Hepatocyte (in vitro differentiated cells): ENCODE measurements at regions not wholly inside any gene's neighbourhood (a gene's known extent, or its start where the extent isn't known, plus 50 kb on each side); places are given as distances from the start of the nearest gene placed in this dataset.

Source experiments
- DNase-seq: peaks from one replicate; pipeline ENCODE4 v3.0.0-alpha.2; 2016; ENCODE audit warnings: low spot score
- H2AFZ ChIP-seq: fragments of 200-600 bp; sonication (generic); 2 replicates; pipeline ENCODE4 v1.6.0; 2016; ENCODE audit warnings: antibody characterized with exemption, mild to moderate bottlenecking
- H3K27ac ChIP-seq: fragments of 200-600 bp; sonication (generic); 2 replicates; pipeline ENCODE4 v1.5.1; 2016; ENCODE audit warnings: mild to moderate bottlenecking
- H3K27me3 ChIP-seq: fragments of 200-600 bp; sonication (generic); 2 replicates; pipeline ENCODE4 v1.6.1; 2016
- H3K36me3 ChIP-seq: fragments of 200-600 bp; sonication (generic); replicated peaks from 2 replicates; pipeline ENCODE4 v1.5.1; 2016; ENCODE audit warnings: low read depth; ENCODE audit not compliant: insufficient read depth
- H3K4me1 ChIP-seq: fragments of 200-600 bp; sonication (generic); 2 replicates; pipeline ENCODE4 v1.5.1; 2016; ENCODE audit warnings: mild to moderate bottlenecking, moderate library complexity; ENCODE audit not compliant: insufficient read depth
- H3K4me2 ChIP-seq: fragments of 200-600 bp; sonication (generic); 2 replicates; pipeline ENCODE4 v1.6.0; 2016
- H3K4me3 ChIP-seq: fragments of 200-600 bp; sonication (generic); 2 replicates; pipeline ENCODE4 v1.5.1; 2016; ENCODE audit warnings: mild to moderate bottlenecking
- H3K79me2 ChIP-seq: fragments of 200-600 bp; sonication (generic); 2 replicates; pipeline ENCODE4 v1.6.0; 2017; ENCODE audit warnings: mild to moderate bottlenecking
- H3K9me2 ChIP-seq: fragments of 200-600 bp; sonication (generic); replicated peaks from 2 replicates; pipeline ENCODE4 v1.6.0; 2017; ENCODE audit warnings: mild to moderate bottlenecking; ENCODE audit not compliant: insufficient read depth
- H3K9me3 ChIP-seq: fragments of 200-600 bp; sonication (generic); 2 replicates; pipeline ENCODE4 v1.5.1; 2016; ENCODE audit warnings: low read depth, mild to moderate bottlenecking
- H4K20me1 ChIP-seq: fragments of 200-600 bp; sonication (generic); 2 replicates; pipeline ENCODE4 v1.6.0; 2016; ENCODE audit warnings: mild to moderate bottlenecking; ENCODE audit not compliant: insufficient read depth, poor library complexity, severe bottlenecking
- EZH2 ChIP-seq: fragments of 200-600 bp; sonication (generic); IDR thresholded peaks from 2 replicates; pipeline ENCODE4 v1.6.1; 2016; ENCODE audit warnings: antibody characterized with exemption, mild to moderate bottlenecking, borderline replicate concordance
- EZH2phosphoT487 ChIP-seq: fragments of 200-600 bp; sonication (generic); IDR thresholded peaks from one replicate; pipeline ENCODE4 v1.6.1; 2018; ENCODE audit warnings: antibody characterized with exemption, mild to moderate bottlenecking, low read depth, moderate library complexity; ENCODE audit not compliant: unreplicated experiment, severe bottlenecking
- WGBS: methylation state at CpG from one replicate; pipeline ENCODE4 v1.1.6; 2016; ENCODE audit warnings: low lambda C conversion rate; ENCODE audit errors: missing lambda C conversion rate; 5-methylcytosine and 5-hydroxymethylcytosine counted together
- TF ChIP-seq, protein P1 (sequence below): fragments of 200-600 bp; sonication (generic); IDR thresholded peaks from 2 replicates; pipeline ENCODE4 v1.5.1; 2016; ENCODE audit warnings: antibody characterized with exemption, mild to moderate bottlenecking; ENCODE audit not compliant: poor library complexity

DNA sequence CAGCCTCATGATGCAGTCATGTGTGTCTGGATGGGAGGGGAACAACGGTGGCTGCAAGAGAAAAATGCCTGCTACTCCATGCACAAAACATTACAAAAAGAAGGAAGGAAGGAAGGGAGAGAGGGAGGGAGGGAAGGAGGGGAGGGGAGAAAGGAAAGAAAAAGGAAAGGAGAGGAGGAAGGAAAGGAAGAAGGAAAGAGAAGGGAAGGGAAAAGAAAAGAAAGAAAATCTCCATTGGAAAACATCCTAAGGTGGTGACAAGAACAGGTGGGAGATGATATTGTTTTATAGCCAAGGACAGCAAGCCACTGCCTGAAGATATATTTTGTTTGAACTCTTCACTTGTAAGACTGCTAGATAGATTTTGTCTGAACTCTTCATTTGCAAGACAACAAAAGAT is 171.8 kb upstream of the EGLN3 start:
- H4K20me1 ChIP-seq: no peaks in the 10 kb centered on the region
- H2AFZ ChIP-seq: no peak overlapping the region
- WGBS: 44% methylated on average over 1 of the region's 1 CpG
- no peaks in the 10 kb centered on the region for H3K79me2 ChIP-seq
- TF ChIP-seq EZH2phosphoT487 (no peak), EZH2 (no peak)
- TF ChIP-seq, protein P1, sequence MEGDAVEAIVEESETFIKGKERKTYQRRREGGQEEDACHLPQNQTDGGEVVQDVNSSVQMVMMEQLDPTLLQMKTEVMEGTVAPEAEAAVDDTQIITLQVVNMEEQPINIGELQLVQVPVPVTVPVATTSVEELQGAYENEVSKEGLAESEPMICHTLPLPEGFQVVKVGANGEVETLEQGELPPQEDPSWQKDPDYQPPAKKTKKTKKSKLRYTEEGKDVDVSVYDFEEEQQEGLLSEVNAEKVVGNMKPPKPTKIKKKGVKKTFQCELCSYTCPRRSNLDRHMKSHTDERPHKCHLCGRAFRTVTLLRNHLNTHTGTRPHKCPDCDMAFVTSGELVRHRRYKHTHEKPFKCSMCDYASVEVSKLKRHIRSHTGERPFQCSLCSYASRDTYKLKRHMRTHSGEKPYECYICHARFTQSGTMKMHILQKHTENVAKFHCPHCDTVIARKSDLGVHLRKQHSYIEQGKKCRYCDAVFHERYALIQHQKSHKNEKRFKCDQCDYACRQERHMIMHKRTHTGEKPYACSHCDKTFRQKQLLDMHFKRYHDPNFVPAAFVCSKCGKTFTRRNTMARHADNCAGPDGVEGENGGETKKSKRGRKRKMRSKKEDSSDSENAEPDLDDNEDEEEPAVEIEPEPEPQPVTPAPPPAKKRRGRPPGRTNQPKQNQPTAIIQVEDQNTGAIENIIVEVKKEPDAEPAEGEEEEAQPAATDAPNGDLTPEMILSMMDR: no peak
- no peak for DNase-seq
- no peaks in the 10 kb centered on the region for H3K27me3 ChIP-seq
- no peak overlapping the region for H3K4me2 ChIP-seq
- H3K4me3 ChIP-seq: no peak overlapping the region
- no peaks in the 10 kb centered on the region for H3K9me2 ChIP-seq
- H3K36me3 ChIP-seq: no peaks in the 10 kb centered on the region
- no peaks in the 10 kb centered on the region for H3K4me1 ChIP-seq
- no peaks in the 10 kb centered on the region for H3K9me3 ChIP-seq
- H3K27ac ChIP-seq: no peak overlapping the region

DNA sequence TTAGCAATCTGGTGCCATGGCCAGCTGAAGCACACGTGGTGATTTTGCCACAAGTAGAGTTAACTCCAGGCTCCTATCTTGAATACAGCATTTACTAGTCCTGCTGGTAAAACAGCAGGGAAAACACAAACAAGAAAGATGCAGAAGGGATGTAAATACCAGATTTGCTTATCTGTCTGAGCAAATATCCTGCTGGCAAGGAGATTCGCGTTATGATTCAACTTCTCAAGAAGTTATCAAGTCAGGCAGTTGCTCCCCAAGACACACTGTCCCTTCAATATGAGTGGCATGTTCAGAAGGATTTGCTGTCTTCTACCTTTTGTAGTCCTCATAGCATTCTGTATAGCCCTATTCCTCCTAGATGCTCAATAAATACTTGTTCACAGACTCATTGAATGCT is 171.2 kb upstream of the EGLN3 start:
- Histone ChIP-seq H3K9me3 (no peaks in the 10 kb centered on the region), H3K4me3 (no peak overlapping the region), H3K27ac (no peak overlapping the region), H3K4me2 (no peak overlapping the region), H3K27me3 (no peaks in the 10 kb centered on the region), H3K79me2 (no peaks in the 10 kb centered on the region), H3K4me1 (no peaks in the 10 kb centered on the region), H2AFZ (no peak overlapping the region), H3K9me2 (no peaks in the 10 kb centered on the region), H3K36me3 (no peaks in the 10 kb centered on the region), H4K20me1 (no peaks in the 10 kb centered on the region)
- WGBS: 29% methylated on average over 3 of the region's 3 CpGs
- TF ChIP-seq EZH2phosphoT487: no peak
- TF ChIP-seq, protein P1: no peak
- no peak for TF ChIP-seq EZH2
- DNase-seq: no peak

DNA sequence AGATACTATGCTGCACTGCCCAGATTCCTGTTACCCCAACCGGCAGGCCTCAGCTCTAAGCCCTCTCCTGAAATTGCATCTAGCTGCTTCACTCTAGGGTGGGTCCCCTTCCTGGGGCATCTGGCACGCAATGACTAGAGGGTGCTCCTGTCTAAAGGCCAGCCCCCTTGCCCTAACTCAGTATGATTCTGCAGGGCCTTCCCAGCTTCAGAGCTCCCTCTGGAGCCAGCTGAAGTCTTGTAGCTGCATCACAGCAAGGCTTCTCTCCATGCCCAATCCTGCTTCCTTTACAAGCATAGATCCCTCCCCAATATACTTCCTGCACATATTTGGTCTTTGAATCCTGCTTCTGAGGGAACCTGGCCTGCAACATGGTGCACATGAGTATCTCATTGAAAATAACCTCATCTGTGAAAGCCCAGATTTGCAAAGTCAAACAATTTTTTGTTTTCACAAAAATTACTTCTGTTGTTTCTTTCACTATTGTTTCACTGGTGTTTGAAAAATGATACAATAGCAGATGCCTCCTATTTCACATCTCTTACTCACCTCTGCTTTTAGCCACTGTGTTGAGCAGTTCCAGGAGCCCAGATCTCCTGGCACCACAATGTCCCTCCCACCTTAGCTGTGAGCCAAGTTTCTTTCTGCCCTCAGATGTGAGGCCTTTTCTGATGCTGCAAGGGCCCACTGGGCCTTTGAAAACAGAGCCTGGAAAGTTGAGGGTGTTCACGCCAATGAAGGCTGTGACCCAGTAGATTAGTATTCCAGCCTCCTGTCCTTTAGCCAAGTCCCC is 169.5 kb upstream of the EGLN3 start:
- no peaks in the 10 kb centered on the region for H3K9me3 ChIP-seq
- H3K27me3 ChIP-seq: no peaks in the 10 kb centered on the region
- no peak for DNase-seq
- no peak overlapping the region for H2AFZ ChIP-seq
- no peak overlapping the region for H3K27ac ChIP-seq
- WGBS: 72% methylated on average over 3 of the region's 3 CpGs
- no peak overlapping the region for H3K4me3 ChIP-seq
- no peak overlapping the region for H3K4me2 ChIP-seq
- H3K36me3 ChIP-seq: no peaks in the 10 kb centered on the region
- TF ChIP-seq EZH2phosphoT487 (no peak), EZH2 (no peak)
- TF ChIP-seq, protein P1: no peak
- H3K4me1 ChIP-seq: no peaks in the 10 kb centered on the region
- no peaks in the 10 kb centered on the region for H3K79me2 ChIP-seq
- no peaks in the 10 kb centered on the region for H4K20me1 ChIP-seq
- no peaks in the 10 kb centered on the region for H3K9me2 ChIP-seq
